ENCODE measurements at regions not wholly inside any gene's neighbourhood (a gene's known extent, or its start where the extent isn't known, plus 50 kb on each side); places are given as distances from the start of the nearest gene placed in this dataset.

DNA sequence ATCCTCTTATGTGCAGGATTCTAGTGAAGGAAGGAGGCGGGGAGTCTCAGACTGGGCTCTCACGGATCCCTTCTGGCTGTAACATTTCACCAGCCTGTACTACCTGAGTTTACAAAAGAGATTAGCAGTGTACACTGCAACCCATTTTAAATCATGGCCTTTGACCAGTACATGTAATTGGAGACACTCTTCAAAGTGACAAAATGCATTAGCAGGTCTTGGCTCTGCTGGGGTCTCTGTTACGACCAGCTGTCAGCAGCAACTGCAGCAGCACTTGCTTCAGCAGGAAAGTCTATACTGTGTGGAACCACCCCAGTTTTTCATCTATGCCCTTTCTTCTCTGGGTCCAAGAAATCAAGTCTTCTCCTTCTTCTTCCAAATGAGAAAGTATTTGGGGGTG lies 322.8 kb upstream of the ASIC2 start:
- Histone ChIP-seq H3K27ac (no peak overlapping the region), H3K27me3 (no peaks in the 10 kb centered on the region), H3K4me1 (no peaks in the 10 kb centered on the region), H3K4me3 (no peak overlapping the region), H3K36me3 (no peaks in the 10 kb centered on the region), H3K9me3 (peaks cover 0 to 9% (median 0%) of the 10 kb centered on the region in 4 donors)
- TF ChIP-seq EP300 (IDR thresholded peaks at IDR 0.05), result no peak
- TF ChIP-seq, protein P1, sequence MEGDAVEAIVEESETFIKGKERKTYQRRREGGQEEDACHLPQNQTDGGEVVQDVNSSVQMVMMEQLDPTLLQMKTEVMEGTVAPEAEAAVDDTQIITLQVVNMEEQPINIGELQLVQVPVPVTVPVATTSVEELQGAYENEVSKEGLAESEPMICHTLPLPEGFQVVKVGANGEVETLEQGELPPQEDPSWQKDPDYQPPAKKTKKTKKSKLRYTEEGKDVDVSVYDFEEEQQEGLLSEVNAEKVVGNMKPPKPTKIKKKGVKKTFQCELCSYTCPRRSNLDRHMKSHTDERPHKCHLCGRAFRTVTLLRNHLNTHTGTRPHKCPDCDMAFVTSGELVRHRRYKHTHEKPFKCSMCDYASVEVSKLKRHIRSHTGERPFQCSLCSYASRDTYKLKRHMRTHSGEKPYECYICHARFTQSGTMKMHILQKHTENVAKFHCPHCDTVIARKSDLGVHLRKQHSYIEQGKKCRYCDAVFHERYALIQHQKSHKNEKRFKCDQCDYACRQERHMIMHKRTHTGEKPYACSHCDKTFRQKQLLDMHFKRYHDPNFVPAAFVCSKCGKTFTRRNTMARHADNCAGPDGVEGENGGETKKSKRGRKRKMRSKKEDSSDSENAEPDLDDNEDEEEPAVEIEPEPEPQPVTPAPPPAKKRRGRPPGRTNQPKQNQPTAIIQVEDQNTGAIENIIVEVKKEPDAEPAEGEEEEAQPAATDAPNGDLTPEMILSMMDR (IDR thresholded peaks at IDR 0.05), result no peak
- TF ChIP-seq POLR2A (IDR thresholded peaks at IDR 0.05), result no peak
- 55 to 56% methylated on average over 3 of the region's 3 CpGs for WGBS, 2 donors
- no peak for DNase-seq (ENCODE audit: low spot score in 2 of 2)

DNA sequence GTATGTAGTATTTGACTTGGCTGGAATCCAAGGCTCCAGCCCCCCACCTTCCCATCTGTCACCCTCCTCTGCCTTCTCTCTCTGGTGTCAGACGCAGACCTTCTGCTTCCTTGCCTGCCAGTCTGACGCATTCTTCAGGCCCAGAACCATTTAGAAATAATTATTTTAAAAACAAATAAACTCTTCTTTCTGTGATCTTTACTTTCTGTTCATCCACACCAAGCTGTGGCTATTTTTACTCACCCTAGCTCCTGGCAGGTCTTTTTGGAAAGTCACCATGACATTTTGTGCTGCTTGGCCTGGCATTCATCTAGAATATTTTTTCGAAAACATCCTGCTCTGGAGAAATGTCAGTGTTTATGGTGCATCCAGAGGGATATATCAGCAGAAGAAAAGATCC lies 330.7 kb upstream of the ASIC2 start:
- Histone ChIP-seq H3K27me3 (no peaks in the 10 kb centered on the region), H3K36me3 (no peaks in the 10 kb centered on the region), H3K27ac (no peak overlapping the region), H3K9me3 (no peaks in the 10 kb centered on the region), H3K4me3 (no peak overlapping the region), H3K4me1 (no peaks in the 10 kb centered on the region)
- TF ChIP-seq, protein P1 (IDR thresholded peaks at IDR 0.05), result no peak
- no peak for TF ChIP-seq EP300 (IDR thresholded peaks at IDR 0.05)
- no peak for TF ChIP-seq POLR2A (IDR thresholded peaks at IDR 0.05)
- WGBS, 2 donors, result 67 to 69% methylated on average over 3 of the region's 3 CpGs
- no peak for DNase-seq (ENCODE audit: low spot score in 2 of 2)

DNA sequence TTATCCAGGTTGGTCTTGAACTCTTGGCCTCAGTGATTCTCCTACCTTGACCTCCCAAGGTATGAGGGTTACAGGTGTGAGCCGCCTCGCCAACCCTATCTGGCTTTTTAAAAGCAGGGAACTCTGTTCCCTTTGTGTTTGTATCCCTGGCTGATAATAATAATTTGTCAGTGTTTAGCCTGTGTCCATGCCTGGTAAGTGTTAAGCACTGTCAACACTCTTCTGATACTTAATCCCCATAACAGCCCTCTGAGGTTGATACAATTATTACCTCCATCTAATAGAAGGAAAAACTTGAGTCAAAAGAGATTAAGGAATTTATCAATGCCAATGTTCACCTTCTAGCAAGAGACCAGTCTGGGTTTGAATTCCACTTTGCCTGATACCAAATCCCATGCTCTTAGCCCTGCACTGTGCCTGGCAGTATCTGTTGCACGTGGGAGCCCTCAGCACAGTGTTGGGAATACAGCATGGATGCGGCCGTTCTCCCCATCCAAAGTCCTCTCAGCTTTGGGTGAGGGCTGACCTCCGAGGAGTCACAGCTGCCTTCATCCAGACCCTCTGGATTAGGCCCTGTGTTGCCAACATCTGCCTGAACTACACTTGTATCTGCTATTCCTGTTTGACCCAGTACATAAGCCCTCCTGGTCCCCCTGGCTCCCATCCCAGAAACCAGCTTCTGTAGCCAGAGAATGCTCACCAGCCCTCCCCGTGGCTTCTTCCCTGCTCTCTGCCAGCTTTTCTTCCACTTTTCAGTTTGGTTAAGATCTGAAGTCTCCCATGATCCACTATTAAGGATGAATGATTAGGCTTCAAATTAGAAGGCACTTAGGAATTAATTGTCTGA lies 335.6 kb upstream of the ASIC2 start:
- no peak for DNase-seq (ENCODE audit: low spot score in 2 of 2)
- TF ChIP-seq EP300 (IDR thresholded peaks at IDR 0.05) (no peak), POLR2A (IDR thresholded peaks at IDR 0.05) (no peak)
- TF ChIP-seq, protein P1 (IDR thresholded peaks at IDR 0.05), result no peak
- WGBS, 2 donors, result 70 to 78% methylated on average over 7 of the region's 7 CpGs
- Histone ChIP-seq H3K36me3 (no peaks in the 10 kb centered on the region), H3K27ac (no peak overlapping the region), H3K27me3 (no peaks in the 10 kb centered on the region), H3K4me3 (no peak overlapping the region), H3K9me3 (peaks cover 0 to 14% (median 0%) of the 10 kb centered on the region in 4 donors), H3K4me1 (no peaks in the 10 kb centered on the region)

DNA sequence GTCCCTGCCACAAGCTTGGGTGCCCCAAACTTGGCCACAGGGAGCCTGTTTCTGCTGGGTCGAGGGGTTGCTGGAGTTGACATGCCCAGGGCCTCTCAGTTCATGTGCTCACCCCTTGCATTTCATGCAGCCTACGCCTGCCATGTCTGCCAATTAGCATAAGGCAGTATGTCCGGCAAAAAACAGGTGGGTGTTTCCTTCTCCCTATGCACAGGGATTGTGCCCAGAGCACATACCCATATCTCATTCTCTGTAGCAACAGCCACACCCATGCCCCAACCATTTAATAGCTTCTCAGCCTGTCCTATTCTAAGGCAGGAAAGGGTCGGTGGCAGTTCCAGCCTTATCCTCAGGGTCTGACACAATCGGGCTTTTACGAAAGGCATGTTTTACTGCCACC lies 340.4 kb upstream of the ASIC2 start:
- Histone ChIP-seq H3K27ac (no peak overlapping the region), H3K36me3 (no peaks in the 10 kb centered on the region), H3K9me3 (peaks cover 0 to 14% (median 0%) of the 10 kb centered on the region in 4 donors), H3K4me1 (no peaks in the 10 kb centered on the region), H3K27me3 (no peaks in the 10 kb centered on the region), H3K4me3 (no peak overlapping the region)
- no peak for DNase-seq (ENCODE audit: low spot score in 2 of 2)
- TF ChIP-seq, protein P1 (IDR thresholded peaks at IDR 0.05), result no peak
- TF ChIP-seq POLR2A (IDR thresholded peaks at IDR 0.05), result no peak
- TF ChIP-seq EP300 (IDR thresholded peaks at IDR 0.05), result no peak
- 61 to 69% methylated on average over 6 of the region's 6 CpGs for WGBS, 2 donors

DNA sequence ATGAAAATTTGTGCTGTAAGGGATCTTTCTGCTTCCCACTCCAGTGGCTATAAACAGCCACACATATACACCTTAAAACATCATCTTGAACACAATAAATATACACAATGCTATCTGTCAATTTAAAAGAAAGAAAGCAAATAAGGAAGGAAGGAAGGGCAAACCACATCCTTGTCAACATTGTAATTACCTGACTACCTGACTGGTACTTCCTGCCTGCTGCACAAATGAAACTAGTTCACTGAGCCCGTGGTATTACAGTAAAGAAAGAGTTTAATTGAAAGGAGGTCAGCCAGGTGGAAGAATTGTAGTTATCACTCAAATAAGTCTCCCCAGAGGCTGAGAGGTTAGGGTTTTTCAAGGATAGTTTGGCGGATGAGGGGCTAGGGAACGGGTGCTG lies 344.4 kb upstream of the ASIC2 start:
- TF ChIP-seq POLR2A (IDR thresholded peaks at IDR 0.05) (no peak), EP300 (IDR thresholded peaks at IDR 0.05) (no peak)
- TF ChIP-seq, protein P1 (IDR thresholded peaks at IDR 0.05), result no peak
- Histone ChIP-seq H3K27ac (no peak overlapping the region), H3K4me3 (no peak overlapping the region), H3K9me3 (no peaks in the 10 kb centered on the region), H3K27me3 (no peaks in the 10 kb centered on the region), H3K4me1 (no peaks in the 10 kb centered on the region), H3K36me3 (no peaks in the 10 kb centered on the region)
- 77 to 80% methylated on average over 3 of the region's 3 CpGs for WGBS, 2 donors
- DNase-seq (ENCODE audit: low spot score in 2 of 2), result no peak
